B cell (primary cell): ENCODE measurements at regions not wholly inside any gene's neighbourhood (a gene's known extent, or its start where the extent isn't known, plus 50 kb on each side); places are given as distances from the start of the nearest gene placed in this dataset.

ENCODE experiments used
- ATAC-seq: fragments of 200-7000 bp; cut with Tn5 transposase; one replicate; pipeline ENCODE4 v1.10.0; 2021; ENCODE audit warnings: low read depth, mild to moderate bottlenecking, moderate number of reproducible peaks, moderate library complexity
- CTCF ChIA-PET: fragments of 350-600 bp; sonication (Branson Sonifier 250); formaldehyde crosslinking; loops from one replicate; lab custom pipeline; 2021; ENCODE audit warnings: antibody characterized with exemption, inconsistent platforms; lab: Charles Lee
- POLR2A ChIA-PET: fragments of 350-600 bp; sonication (Branson Sonifier 250); formaldehyde crosslinking; loops from one replicate; lab custom pipeline; 2021; ENCODE audit warnings: antibody characterized with exemption; lab: Charles Lee
- DNase-seq: peaks from one replicate; pipeline ENCODE4 v3.0.0; 2013
- H2AFZ ChIP-seq: 2 replicates; pipeline ENCODE4 v1.6.1; 2012; ENCODE audit warnings: mild to moderate bottlenecking, low read depth, low read length; ENCODE audit not compliant: insufficient read depth, poor library complexity, severe bottlenecking
- H3K27ac ChIP-seq, 2 donors: 1 replicate in 1 of 2; 2 replicates in 1 of 2; pipeline ENCODE4 v1.5.1; 2012 to 2013; ENCODE audit warnings: low read length in 2 of 2, mild to moderate bottlenecking in 2 of 2, moderate library complexity in 1 of 2
- H3K27me3 ChIP-seq, 4 experiments: fragments of 200-600 bp in 1 of 4; sonication (generic) in 1 of 4; replicated peaks in 1 of 4; 1 replicate in 2 of 4; 2 replicates in 2 of 4; pipeline versions ENCODE4 v1.6.1 to v1.7.0; 2013 to 2016; ENCODE audit warnings: low read length in 3 of 4, mild to moderate bottlenecking in 2 of 4, mixed read lengths in 1 of 4, moderate library complexity in 1 of 4; ENCODE audit not compliant: insufficient read depth in 4 of 4, control insufficient read depth in 3 of 4; ENCODE audit errors: control extremely low read depth in 1 of 4
- H3K36me3 ChIP-seq, 2 experiments: replicated peaks in 1 of 2; 1 replicate in 1 of 2; 2 replicates in 1 of 2; pipeline versions ENCODE4 v1.6.1 to v1.7.1; 2013; ENCODE audit warnings: low read length in 1 of 2; ENCODE audit not compliant: insufficient read depth in 2 of 2, control insufficient read depth in 1 of 2; ENCODE audit errors: control extremely low read depth in 1 of 2, extremely low read depth in 1 of 2
- H3K4me1 ChIP-seq, 2 donors: fragments of 200-600 bp in 1 of 2; sonication (generic) in 1 of 2; 1 replicate in 1 of 2; 2 replicates in 1 of 2; pipeline versions ENCODE4 v1.5.1 to v1.6.1; 2013 to 2017; ENCODE audit warnings: low read length in 2 of 2; ENCODE audit not compliant: control insufficient read depth in 2 of 2, insufficient read depth in 2 of 2
- H3K4me2 ChIP-seq: replicated peaks from 2 replicates; pipeline ENCODE3; 2012; ENCODE audit warnings: mild to moderate bottlenecking, low read depth, low read length; ENCODE audit not compliant: poor library complexity, severe bottlenecking
- H3K4me3 ChIP-seq, 5 experiments: fragments of 200-600 bp in 1 of 5; sonication (generic) in 1 of 5; 1 replicate in 3 of 5; 2 replicates in 2 of 5; pipeline versions ENCODE4 v1.5.1 to v1.7.0; 2011 to 2016; ENCODE audit warnings: low read length in 4 of 5, mild to moderate bottlenecking in 4 of 5, low read depth in 2 of 5, control low read depth in 1 of 5, moderate library complexity in 1 of 5; ENCODE audit not compliant: insufficient read depth in 1 of 5; ENCODE audit errors: control extremely low read depth in 1 of 5, extremely low read depth in 1 of 5
- H3K79me2 ChIP-seq: fragments of 200-600 bp; sonication (generic); one replicate; pipeline ENCODE4 v1.6.0; 2016; ENCODE audit warnings: low read length; ENCODE audit not compliant: control insufficient read depth, insufficient read depth
- H3K9ac ChIP-seq: fragments of 200-600 bp; sonication (generic); 2 replicates; pipeline ENCODE4 v1.6.1; 2017; ENCODE audit warnings: mild to moderate bottlenecking, low read length, moderate library complexity
- H3K9me3 ChIP-seq, 3 donors: one replicate each; pipeline versions ENCODE4 v1.6.1 to v1.7.1; 2013; ENCODE audit warnings: low read length in 2 of 3; ENCODE audit not compliant: control insufficient read depth in 2 of 3, insufficient read depth in 1 of 3; ENCODE audit errors: control extremely low read depth in 1 of 3
- H4K20me1 ChIP-seq: 2 replicates; pipeline ENCODE4 v1.6.0; 2012; ENCODE audit warnings: mild to moderate bottlenecking, low read length; ENCODE audit not compliant: insufficient read depth, control insufficient read depth, poor library complexity, severe bottlenecking
- H3K27ac Mint-ChIP-seq: one replicate; pipeline ENCODE4 v1.8.0; 2021; ENCODE audit warnings: mixed read lengths
- H3K27me3 Mint-ChIP-seq: one replicate; pipeline ENCODE4 v1.8.0; 2021; ENCODE audit warnings: mixed read lengths
- H3K4me1 Mint-ChIP-seq: one replicate; pipeline ENCODE4 v1.8.0; 2021; ENCODE audit warnings: mixed read lengths
- H3K4me3 Mint-ChIP-seq: one replicate; pipeline ENCODE4 v1.8.0; 2021; ENCODE audit warnings: mixed read lengths
- H3K9me3 Mint-ChIP-seq: one replicate; pipeline ENCODE4 v1.8.0; 2022; ENCODE audit warnings: mixed read lengths; ENCODE audit not compliant: insufficient read depth
- EZH2 ChIP-seq: IDR thresholded peaks from 2 replicates; pipeline ENCODE4 v1.6.1; 2012; ENCODE audit warnings: borderline replicate concordance, low read depth, mild to moderate bottlenecking, moderate library complexity, low read length; ENCODE audit not compliant: insufficient read depth, poor library complexity, severe bottlenecking
- WGBS: methylation state at CpG from one replicate; pipeline ENCODE4 v1.1.5; 2013; ENCODE audit warnings: missing lambda C conversion rate; ENCODE audit not compliant: insufficient coverage; 5-methylcytosine and 5-hydroxymethylcytosine counted together
- intact Hi-C: fragments of 100-400 bp; cut with micrococcal nuclease; formaldehyde crosslinking; loops from one replicate; pipeline ENCODE4 v1.10.0; 2022
- TF ChIP-seq, protein P1 (sequence below): fragments of 200-600 bp; IDR thresholded peaks from one replicate; pipeline ENCODE4 v1.8.0; 2022; ENCODE audit warnings: antibody characterized with exemption, mild to moderate bottlenecking

DNA sequence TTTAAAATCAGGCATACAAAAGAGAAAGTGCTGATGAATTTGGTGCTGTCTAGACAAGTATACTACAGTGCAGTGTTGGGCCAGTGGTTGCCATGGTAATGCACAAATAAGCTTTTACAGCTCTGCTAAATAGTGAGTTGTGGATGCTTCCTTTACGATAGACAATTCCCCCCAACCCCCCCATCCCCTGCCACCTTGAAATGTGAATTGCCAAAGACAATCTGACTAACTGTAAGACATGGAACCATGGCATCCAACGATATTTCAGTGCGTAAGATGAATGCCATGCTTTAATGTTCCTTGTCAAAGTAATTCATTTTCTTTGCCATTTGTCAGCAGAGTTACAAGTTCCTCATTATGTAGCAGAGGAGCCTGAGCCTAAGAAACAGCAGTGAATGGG, 91.5 kb upstream of the NREP start:
- Histone ChIP-seq H3K36me3 (no peaks in the 10 kb centered on the region), H3K27ac (no peak overlapping the region), H3K9me3 (no peaks in the 10 kb centered on the region), H3K4me1 (peaks cover under 1 to 4% of the 10 kb centered on the region in 2 donors), H2AFZ (no peak overlapping the region), H3K27me3 (peaks cover 0 to 3% (median 0%) of the 10 kb centered on the region in 4 experiments), H3K9ac (no peak overlapping the region), H3K79me2 (no peaks in the 10 kb centered on the region), H3K4me3 (no peak overlapping the region), H3K4me2 (no peak overlapping the region), H4K20me1 (no peaks in the 10 kb centered on the region)
- Mint-ChIP-seq H3K4me3 (no peak overlapping the region), H3K27ac (no peak overlapping the region), H3K27me3 (peaks cover 5% of the 10 kb centered on the region), H3K9me3 (no peaks in the 10 kb centered on the region), H3K4me1 (peaks cover 2% of the 10 kb centered on the region)
- 75% methylated on average over 2 of the region's 3 CpGs for WGBS
- DNase-seq (no peak), ATAC-seq (no peak)
- CTCF ChIA-PET: no interaction called here
- POLR2A ChIA-PET: no interaction called here
- TF ChIP-seq, protein P1, sequence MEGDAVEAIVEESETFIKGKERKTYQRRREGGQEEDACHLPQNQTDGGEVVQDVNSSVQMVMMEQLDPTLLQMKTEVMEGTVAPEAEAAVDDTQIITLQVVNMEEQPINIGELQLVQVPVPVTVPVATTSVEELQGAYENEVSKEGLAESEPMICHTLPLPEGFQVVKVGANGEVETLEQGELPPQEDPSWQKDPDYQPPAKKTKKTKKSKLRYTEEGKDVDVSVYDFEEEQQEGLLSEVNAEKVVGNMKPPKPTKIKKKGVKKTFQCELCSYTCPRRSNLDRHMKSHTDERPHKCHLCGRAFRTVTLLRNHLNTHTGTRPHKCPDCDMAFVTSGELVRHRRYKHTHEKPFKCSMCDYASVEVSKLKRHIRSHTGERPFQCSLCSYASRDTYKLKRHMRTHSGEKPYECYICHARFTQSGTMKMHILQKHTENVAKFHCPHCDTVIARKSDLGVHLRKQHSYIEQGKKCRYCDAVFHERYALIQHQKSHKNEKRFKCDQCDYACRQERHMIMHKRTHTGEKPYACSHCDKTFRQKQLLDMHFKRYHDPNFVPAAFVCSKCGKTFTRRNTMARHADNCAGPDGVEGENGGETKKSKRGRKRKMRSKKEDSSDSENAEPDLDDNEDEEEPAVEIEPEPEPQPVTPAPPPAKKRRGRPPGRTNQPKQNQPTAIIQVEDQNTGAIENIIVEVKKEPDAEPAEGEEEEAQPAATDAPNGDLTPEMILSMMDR: no peak
- no peak for TF ChIP-seq EZH2
- intact Hi-C loops: no loop called here

DNA sequence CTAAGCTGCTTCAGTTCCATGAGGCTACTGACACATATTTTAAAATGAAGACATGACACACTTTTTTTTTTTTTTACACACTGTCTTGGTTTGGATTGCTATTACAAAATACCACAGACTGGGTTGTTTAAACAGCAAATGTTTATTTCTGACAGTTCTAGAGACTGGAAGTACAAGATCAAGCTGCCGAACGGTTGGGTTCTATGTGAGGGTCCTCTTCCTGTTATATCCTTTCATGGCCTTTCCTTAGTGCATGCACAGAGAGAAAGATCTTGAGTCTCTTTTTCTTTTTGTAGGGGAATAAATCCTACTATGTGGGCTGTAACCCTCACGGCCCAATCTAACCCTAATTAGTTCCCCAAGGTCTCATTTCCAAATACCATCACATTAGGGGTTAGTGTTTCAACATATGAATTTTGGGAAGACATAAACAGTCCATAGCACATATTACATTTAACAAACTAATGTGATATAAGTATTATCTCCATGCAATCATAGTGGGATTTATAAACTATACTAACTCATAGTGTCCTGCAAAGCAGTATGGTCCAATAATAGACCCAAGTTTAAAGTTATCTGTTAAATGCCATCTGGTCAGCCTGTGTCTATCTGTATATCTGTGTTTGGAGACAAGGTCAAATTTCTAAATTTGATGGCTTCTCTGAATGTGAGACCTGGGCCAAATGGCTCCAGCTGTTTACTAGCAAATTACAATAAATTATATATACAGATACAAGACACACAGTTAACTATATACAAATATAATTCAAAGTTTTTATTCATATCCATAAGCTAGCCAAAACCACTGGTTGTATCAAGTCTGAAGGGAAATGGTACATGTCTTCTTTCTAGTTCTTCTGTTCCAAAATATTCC, 90.3 kb upstream of the NREP start:
- H3K36me3 ChIP-seq: no peaks in the 10 kb centered on the region
- Mint-ChIP-seq H3K27me3 (peaks cover 5% of the 10 kb centered on the region), H3K4me1 (no peaks in the 10 kb centered on the region), H3K4me3 (no peak overlapping the region), H3K9me3 (no peaks in the 10 kb centered on the region), H3K27ac (no peak overlapping the region)
- no peak overlapping the region for H3K27ac ChIP-seq
- no peaks in the 10 kb centered on the region for H4K20me1 ChIP-seq
- peaks cover 0 to 3% (median 0%) of the 10 kb centered on the region in 4 experiments for H3K27me3 ChIP-seq
- DNase-seq (no peak), ATAC-seq (no peak)
- CTCF ChIA-PET: interaction anchor here (0.7 kb wide), 1 partner anchor 112 kb away, joined by 3 read pairs; no protein-coding TSS in a partner anchor
- H3K9me3 ChIP-seq: no peaks in the 10 kb centered on the region
- WGBS: no CpG with 5 or more reads among the region's 3 CpGs
- no peak overlapping the region for H3K4me3 ChIP-seq
- POLR2A ChIA-PET: no interaction called here
- no peak for TF ChIP-seq EZH2
- TF ChIP-seq, protein P1: no peak
- no peaks in the 10 kb centered on the region for H3K4me1 ChIP-seq
- no peaks in the 10 kb centered on the region for H3K79me2 ChIP-seq
- intact Hi-C loops: no loop called here
- H3K4me2 ChIP-seq: no peak overlapping the region
- no peak overlapping the region for H3K9ac ChIP-seq
- no peak overlapping the region for H2AFZ ChIP-seq
